ENCODE measurements at regions not wholly inside any gene's neighbourhood (a gene's known extent, or its start where the extent isn't known, plus 50 kb on each side); places are given as distances from the start of the nearest gene placed in this dataset.

DNA sequence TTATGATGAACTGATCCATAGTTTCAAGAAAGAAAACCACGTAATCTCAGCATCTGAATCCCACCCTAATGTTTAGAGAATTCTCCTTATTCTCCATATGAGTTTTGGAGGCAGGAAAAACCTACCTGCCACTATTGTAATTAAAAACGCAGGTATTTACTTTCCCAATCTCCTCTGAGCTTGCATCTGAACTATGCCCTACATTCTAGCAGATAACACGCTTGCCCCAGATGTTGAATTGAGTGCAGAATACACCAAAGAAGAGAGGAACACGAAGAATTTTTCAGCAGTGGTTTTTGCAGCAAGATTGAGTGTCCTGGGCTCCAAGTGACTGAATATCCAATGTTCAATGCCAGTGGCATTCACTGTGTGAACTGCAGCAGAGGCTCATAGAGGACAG is 182.4 kb downstream of the COX18 start (continued):
- TF ChIP-seq SP2 (IDR thresholded peaks at IDR 0.05; ENCODE audit: extremely low read depth, low read depth, low read length, poor library complexity, severe bottlenecking) (no peak), ZFPM2 (CRISPR knock-in tag; IDR thresholded peaks at IDR 0.05) (no peak)
- TF ChIP-seq, protein P1, sequence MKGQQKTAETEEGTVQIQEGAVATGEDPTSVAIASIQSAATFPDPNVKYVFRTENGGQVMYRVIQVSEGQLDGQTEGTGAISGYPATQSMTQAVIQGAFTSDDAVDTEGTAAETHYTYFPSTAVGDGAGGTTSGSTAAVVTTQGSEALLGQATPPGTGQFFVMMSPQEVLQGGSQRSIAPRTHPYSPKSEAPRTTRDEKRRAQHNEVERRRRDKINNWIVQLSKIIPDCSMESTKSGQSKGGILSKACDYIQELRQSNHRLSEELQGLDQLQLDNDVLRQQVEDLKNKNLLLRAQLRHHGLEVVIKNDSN (CRISPR knock-in tag; IDR thresholded peaks at IDR 0.05): no peak

DNA sequence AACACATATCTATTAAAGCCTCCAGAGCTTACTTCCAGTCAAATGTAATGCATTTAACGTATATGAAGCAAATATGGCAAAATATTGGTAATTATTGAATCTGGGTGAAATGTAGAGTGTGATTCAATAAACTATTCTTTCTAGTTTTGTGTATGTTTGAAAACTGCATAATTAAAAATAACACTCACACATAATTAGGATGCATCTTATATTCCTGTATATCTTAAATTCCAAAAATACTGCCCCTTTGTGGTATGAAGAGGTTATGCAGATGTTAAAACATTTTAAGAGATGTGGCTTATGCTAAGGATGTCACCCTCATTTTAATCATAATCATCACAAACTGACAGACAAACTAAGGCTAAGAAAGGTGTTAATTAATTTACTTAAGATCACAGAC is 182.9 kb downstream of the COX18 start:
- no peaks in the 10 kb centered on the region for H3K36me3 ChIP-seq (ENCODE audit: control insufficient read depth, insufficient read depth, low read length)
- in situ Hi-C loops (cut with MboI): no loop called here
- ATAC-seq: 0 out of 3 replicates have a peak, but pooled peaks have one; percentile 45
- WGBS (ENCODE audit: insufficient coverage, low coverage, missing lambda C conversion rate): 15% methylated on average over 1 of the region's 1 CpG
- intact Hi-C loops (cut with micrococcal nuclease): loop anchor here (5.0 kb wide), 1 partner anchor 184 kb away; no protein-coding TSS in a partner anchor
- FAIRE-seq: no peak
- H3K4me2 ChIP-seq (ENCODE audit: insufficient read depth, low read length): no peak overlapping the region
- CTCF ChIA-PET (ENCODE audit: low intra/inter-chr PET ratio): no interaction called here
- BruUV-seq (replicated peaks): no TSS peak
- H2AFZ ChIP-seq (ENCODE audit: low read depth, low read length): no peak overlapping the region
- POLR2A ChIA-PET: no interaction called here
- H3K4me1 ChIP-seq (replicated peaks in 1 of 2; ENCODE audit: control insufficient read depth in 2 of 2, insufficient read depth in 2 of 2, low read length in 2 of 2): no peaks in the 10 kb centered on the region
- no peaks in the 10 kb centered on the region for H4K20me1 ChIP-seq (replicated peaks; ENCODE audit: control insufficient read depth, insufficient read depth, low read length)
- no peak overlapping the region for H3K27ac ChIP-seq (ENCODE audit: extremely low read depth, low read depth, low read length)
- H3K9ac ChIP-seq (ENCODE audit: insufficient read depth in 1 of 2, low read depth in 2 of 2, low read length in 2 of 2): no peak overlapping the region
- no peak overlapping the region for H3K4me3 ChIP-seq
- no peaks in the 10 kb centered on the region for H3K9me3 ChIP-seq (replicated peaks; ENCODE audit: control insufficient read depth, insufficient read depth, low read depth, low read length)
- no peaks in the 10 kb centered on the region for H3K27me3 ChIP-seq (ENCODE audit: control insufficient read depth in 2 of 2, insufficient read depth in 2 of 2, low read length in 2 of 2)
- no peaks in the 10 kb centered on the region for H3K79me2 ChIP-seq (ENCODE audit: control insufficient read depth, insufficient read depth, low read length)
- no peaks in the 10 kb centered on the region for H3K9me1 ChIP-seq (ENCODE audit: control insufficient read depth, insufficient read depth, low read length)
- DNase-seq (ENCODE audit: extremely low read depth in 1 of 4, low spot score in 3 of 4): peak in 3 of 4 experiments; percentile 9 to 13 (median 10)
- TF ChIP-seq, protein P2, sequence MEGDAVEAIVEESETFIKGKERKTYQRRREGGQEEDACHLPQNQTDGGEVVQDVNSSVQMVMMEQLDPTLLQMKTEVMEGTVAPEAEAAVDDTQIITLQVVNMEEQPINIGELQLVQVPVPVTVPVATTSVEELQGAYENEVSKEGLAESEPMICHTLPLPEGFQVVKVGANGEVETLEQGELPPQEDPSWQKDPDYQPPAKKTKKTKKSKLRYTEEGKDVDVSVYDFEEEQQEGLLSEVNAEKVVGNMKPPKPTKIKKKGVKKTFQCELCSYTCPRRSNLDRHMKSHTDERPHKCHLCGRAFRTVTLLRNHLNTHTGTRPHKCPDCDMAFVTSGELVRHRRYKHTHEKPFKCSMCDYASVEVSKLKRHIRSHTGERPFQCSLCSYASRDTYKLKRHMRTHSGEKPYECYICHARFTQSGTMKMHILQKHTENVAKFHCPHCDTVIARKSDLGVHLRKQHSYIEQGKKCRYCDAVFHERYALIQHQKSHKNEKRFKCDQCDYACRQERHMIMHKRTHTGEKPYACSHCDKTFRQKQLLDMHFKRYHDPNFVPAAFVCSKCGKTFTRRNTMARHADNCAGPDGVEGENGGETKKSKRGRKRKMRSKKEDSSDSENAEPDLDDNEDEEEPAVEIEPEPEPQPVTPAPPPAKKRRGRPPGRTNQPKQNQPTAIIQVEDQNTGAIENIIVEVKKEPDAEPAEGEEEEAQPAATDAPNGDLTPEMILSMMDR (IDR thresholded peaks at IDR 0.05 in 2 of 3, conservative IDR thresholded peaks at IDR 0.05 in 1 of 3; ENCODE audit: insufficient read depth in 2 of 3, low read depth in 1 of 3, low read length in 3 of 3): peak in 2 of 3 experiments; percentile 13 to 50; a peak in 2 of 6 replicates
- TF ChIP-seq, protein P3, sequence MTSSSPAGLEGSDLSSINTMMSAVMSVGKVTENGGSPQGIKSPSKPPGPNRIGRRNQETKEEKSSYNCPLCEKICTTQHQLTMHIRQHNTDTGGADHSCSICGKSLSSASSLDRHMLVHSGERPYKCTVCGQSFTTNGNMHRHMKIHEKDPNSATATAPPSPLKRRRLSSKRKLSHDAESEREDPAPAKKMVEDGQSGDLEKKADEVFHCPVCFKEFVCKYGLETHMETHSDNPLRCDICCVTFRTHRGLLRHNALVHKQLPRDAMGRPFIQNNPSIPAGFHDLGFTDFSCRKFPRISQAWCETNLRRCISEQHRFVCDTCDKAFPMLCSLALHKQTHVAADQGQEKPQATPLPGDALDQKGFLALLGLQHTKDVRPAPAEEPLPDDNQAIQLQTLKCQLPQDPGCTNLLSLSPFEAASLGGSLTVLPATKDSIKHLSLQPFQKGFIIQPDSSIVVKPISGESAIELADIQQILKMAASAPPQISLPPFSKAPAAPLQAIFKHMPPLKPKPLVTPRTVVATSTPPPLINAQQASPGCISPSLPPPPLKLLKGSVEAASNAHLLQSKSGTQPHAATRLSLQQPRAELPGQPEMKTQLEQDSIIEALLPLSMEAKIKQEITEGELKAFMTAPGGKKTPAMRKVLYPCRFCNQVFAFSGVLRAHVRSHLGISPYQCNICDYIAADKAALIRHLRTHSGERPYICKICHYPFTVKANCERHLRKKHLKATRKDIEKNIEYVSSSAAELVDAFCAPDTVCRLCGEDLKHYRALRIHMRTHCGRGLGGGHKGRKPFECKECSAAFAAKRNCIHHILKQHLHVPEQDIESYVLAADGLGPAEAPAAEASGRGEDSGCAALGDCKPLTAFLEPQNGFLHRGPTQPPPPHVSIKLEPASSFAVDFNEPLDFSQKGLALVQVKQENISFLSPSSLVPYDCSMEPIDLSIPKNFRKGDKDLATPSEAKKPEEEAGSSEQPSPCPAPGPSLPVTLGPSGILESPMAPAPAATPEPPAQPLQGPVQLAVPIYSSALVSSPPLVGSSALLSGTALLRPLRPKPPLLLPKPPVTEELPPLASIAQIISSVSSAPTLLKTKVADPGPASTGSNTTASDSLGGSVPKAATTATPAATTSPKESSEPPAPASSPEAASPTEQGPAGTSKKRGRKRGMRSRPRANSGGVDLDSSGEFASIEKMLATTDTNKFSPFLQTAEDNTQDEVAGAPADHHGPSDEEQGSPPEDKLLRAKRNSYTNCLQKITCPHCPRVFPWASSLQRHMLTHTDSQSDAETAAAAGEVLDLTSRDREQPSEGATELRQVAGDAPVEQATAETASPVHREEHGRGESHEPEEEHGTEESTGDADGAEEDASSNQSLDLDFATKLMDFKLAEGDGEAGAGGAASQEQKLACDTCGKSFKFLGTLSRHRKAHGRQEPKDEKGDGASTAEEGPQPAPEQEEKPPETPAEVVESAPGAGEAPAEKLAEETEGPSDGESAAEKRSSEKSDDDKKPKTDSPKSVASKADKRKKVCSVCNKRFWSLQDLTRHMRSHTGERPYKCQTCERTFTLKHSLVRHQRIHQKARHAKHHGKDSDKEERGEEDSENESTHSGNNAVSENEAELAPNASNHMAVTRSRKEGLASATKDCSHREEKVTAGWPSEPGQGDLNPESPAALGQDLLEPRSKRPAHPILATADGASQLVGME (CRISPR knock-in tag; IDR thresholded peaks at IDR 0.05): no peak
- TF ChIP-seq ZFPM2 (CRISPR knock-in tag; IDR thresholded peaks at IDR 0.05) (no peak), RAD21 (CRISPR knock-in tag; conservative IDR thresholded peaks at IDR 0.05 in 1 of 2, IDR thresholded peaks at IDR 0.05 in 1 of 2) (peak in 1 of 2 experiments; percentile 52; a peak in 2 of 4 replicates), ZBTB17 (CRISPR knock-in tag; IDR thresholded peaks at IDR 0.05) (no peak), EGR1 (conservative IDR thresholded peaks at IDR 0.05) (no peak)
- TF ChIP-seq, protein P4, sequence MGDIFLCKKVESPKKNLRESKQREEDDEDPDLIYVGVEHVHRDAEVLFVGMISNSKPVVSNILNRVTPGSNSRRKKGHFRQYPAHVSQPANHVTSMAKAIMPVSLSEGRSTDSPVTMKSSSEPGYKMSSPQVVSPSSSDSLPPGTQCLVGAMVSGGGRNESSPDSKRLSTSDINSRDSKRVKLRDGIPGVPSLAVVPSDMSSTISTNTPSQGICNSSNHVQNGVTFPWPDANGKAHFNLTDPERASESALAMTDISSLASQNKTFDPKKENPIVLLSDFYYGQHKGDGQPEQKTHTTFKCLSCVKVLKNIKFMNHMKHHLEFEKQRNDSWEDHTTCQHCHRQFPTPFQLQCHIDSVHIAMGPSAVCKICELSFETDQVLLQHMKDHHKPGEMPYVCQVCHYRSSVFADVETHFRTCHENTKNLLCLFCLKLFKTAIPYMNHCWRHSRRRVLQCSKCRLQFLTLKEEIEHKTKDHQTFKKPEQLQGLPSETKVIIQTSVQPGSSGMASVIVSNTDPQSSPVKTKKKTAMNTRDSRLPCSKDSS (IDR thresholded peaks at IDR 0.05; ENCODE audit: low read depth, partially characterized antibody): no peak
